Immature natural killer cell (primary cell): ENCODE measurements at regions not wholly inside any gene's neighbourhood (a gene's known extent, or its start where the extent isn't known, plus 50 kb on each side); places are given as distances from the start of the nearest gene placed in this dataset.

Experiments used
- DNase-seq, 3 donors: peaks; one replicate each; pipeline ENCODE4 v3.0.0; 2022; ENCODE audit warnings: mixed read lengths in 1 of 3
- H3K27ac Mint-ChIP-seq, 6 donors: one replicate each; pipeline ENCODE4 v1.8.0; 2020; ENCODE audit warnings: mixed read lengths in 6 of 6, mild to moderate bottlenecking in 5 of 6, inconsistent platforms in 4 of 6, moderate library complexity in 3 of 6
- H3K27me3 Mint-ChIP-seq, 3 donors: one replicate each; pipeline ENCODE4 v1.8.0; 2020 to 2021; ENCODE audit warnings: low read depth in 3 of 3, mild to moderate bottlenecking in 3 of 3, mixed read lengths in 3 of 3, moderate library complexity in 3 of 3, inconsistent platforms in 1 of 3
- H3K36me3 Mint-ChIP-seq, 3 donors: one replicate each; pipeline ENCODE4 v1.8.0; 2020; ENCODE audit warnings: mixed read lengths in 3 of 3, inconsistent platforms in 2 of 3, mild to moderate bottlenecking in 2 of 3
- H3K4me1 Mint-ChIP-seq, 2 donors: one replicate each; pipeline ENCODE4 v1.8.0; 2020; ENCODE audit warnings: inconsistent platforms in 2 of 2, mild to moderate bottlenecking in 2 of 2, mixed read lengths in 2 of 2, moderate library complexity in 1 of 2
- H3K4me3 Mint-ChIP-seq, 5 donors: one replicate each; pipeline ENCODE4 v1.8.0; 2020; ENCODE audit warnings: mild to moderate bottlenecking in 5 of 5, mixed read lengths in 5 of 5, inconsistent platforms in 3 of 5, moderate library complexity in 3 of 5
- H3K9me3 Mint-ChIP-seq, 6 donors: one replicate each; pipeline ENCODE4 v1.8.0; 2020; ENCODE audit warnings: mild to moderate bottlenecking in 6 of 6, mixed read lengths in 6 of 6, inconsistent platforms in 4 of 6, moderate library complexity in 3 of 6

DNA sequence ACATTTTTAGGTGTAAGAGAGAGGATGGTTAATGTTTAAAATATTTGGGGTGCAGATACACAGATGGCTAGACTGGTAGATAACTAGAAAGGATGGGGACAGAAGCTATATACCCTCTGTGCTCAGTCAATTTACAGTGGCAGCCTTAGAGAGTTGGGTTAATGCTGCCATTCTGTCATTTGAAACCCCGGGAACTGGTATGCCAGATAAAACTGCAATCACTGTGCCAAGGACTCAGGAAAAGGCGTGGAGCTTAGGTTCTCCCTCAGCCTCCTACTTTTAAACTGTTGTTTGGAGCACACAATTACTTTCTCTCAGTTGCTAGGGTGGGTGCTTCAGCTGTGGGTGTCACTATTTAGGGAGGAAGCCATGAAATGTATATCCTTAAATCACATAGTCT, 90.0 kb upstream of the HNRNPU start:
- Mint-ChIP-seq H3K4me3 (no peak overlapping the region), H3K36me3 (no peaks in the 10 kb centered on the region), H3K27me3 (peaks cover 0 to 6% (median 4%) of the 10 kb centered on the region in 3 donors), H3K27ac (no peak overlapping the region), H3K9me3 (no peaks in the 10 kb centered on the region), H3K4me1 (no peaks in the 10 kb centered on the region)
- no peak for DNase-seq

GRCh38 chr1:244953901-244954300, 89.6 kb upstream of the HNRNPU start:
- Mint-ChIP-seq H3K27me3 (peaks cover 0 to 6% (median 4%) of the 10 kb centered on the region in 3 donors), H3K36me3 (no peaks in the 10 kb centered on the region), H3K27ac (no peak overlapping the region), H3K4me1 (no peaks in the 10 kb centered on the region), H3K4me3 (no peak overlapping the region), H3K9me3 (no peaks in the 10 kb centered on the region)
- no peak for DNase-seq

GRCh38 chr1:244952940-244953339, 88.6 kb upstream of the HNRNPU start:
- H3K9me3 Mint-ChIP-seq, result no peaks in the 10 kb centered on the region
- H3K4me3 Mint-ChIP-seq, result no peak overlapping the region
- H3K27me3 Mint-ChIP-seq, result peaks cover 0 to 6% (median 4%) of the 10 kb centered on the region in 3 donors
- no peak for DNase-seq
- H3K36me3 Mint-ChIP-seq, result no peaks in the 10 kb centered on the region
- H3K4me1 Mint-ChIP-seq, result no peaks in the 10 kb centered on the region
- H3K27ac Mint-ChIP-seq, result no peak overlapping the region

- Mint-ChIP-seq H3K4me1 (no peaks in the 10 kb centered on the region), H3K36me3 (no peaks in the 10 kb centered on the region), H3K27me3 (peaks cover 0 to 6% (median 2%) of the 10 kb centered on the region in 3 donors), H3K27ac (no peak overlapping the region), H3K9me3 (no peaks in the 10 kb centered on the region), H3K4me3 (no peak overlapping the region)
- no peak for DNase-seq
These were observed 88.1 kb upstream of the HNRNPU start for GRCh38 chr1:244952280-244952933.

- no peaks in the 10 kb centered on the region for H3K9me3 Mint-ChIP-seq
- H3K27me3 Mint-ChIP-seq, result peaks cover 0 to 2% (median 2%) of the 10 kb centered on the region in 3 donors
- H3K27ac Mint-ChIP-seq, result no peak overlapping the region
- no peak for DNase-seq
- H3K4me1 Mint-ChIP-seq, result no peaks in the 10 kb centered on the region
- H3K36me3 Mint-ChIP-seq, result no peaks in the 10 kb centered on the region
- H3K4me3 Mint-ChIP-seq, result no peak overlapping the region
These were observed 84.1 kb upstream of the HNRNPU start for GRCh38 chr1:244948416-244948815.

DNA sequence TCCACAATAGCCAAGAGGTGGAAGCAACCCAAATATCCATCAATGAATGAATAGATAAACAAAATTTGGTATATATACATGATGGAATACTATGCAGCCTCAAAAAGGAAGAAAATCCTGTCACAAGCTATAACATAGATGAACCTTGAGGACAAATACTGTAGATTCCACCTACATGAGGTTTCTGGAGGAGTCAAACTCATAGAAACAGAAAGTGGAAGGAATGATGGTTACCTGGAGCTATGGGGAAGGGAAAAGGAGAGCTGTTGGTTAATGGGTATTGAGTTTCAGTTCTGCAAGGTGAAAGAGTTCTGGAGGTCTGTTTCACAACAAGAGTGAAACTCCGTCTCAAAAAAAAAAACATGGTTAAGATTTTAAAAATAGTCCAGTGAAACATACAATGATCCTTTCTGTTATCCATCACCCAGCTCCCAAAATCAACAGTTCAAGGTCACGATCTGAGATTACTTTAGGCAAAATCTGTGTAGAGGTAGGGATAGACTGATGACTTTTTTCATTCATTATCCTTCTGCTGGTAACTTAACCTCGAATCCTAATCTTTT, 80.8 kb upstream of the HNRNPU start:
- Mint-ChIP-seq H3K4me1 (no peaks in the 10 kb centered on the region), H3K27ac (no peak overlapping the region), H3K36me3 (no peaks in the 10 kb centered on the region), H3K9me3 (no peaks in the 10 kb centered on the region), H3K4me3 (no peak overlapping the region), H3K27me3 (peaks cover 0 to 2% (median 2%) of the 10 kb centered on the region in 3 donors)
- no peak for DNase-seq

- H3K4me1 Mint-ChIP-seq, result no peaks in the 10 kb centered on the region
- H3K9me3 Mint-ChIP-seq, result no peaks in the 10 kb centered on the region
- H3K27ac Mint-ChIP-seq, result no peak overlapping the region
- no peak overlapping the region for H3K4me3 Mint-ChIP-seq
- no peak for DNase-seq
- peaks cover 0 to 6% (median 0%) of the 10 kb centered on the region in 3 donors for H3K27me3 Mint-ChIP-seq
- peaks cover 0 to 4% (median 0%) of the 10 kb centered on the region in 3 donors for H3K36me3 Mint-ChIP-seq
These were observed 76.8 kb upstream of the HNRNPU start for GRCh38 chr1:244941121-244941520.

- no peak for DNase-seq
- Mint-ChIP-seq H3K4me1 (no peaks in the 10 kb centered on the region), H3K9me3 (no peaks in the 10 kb centered on the region), H3K4me3 (no peak overlapping the region), H3K36me3 (peaks cover 0 to 4% (median 0%) of the 10 kb centered on the region in 3 donors), H3K27ac (no peak overlapping the region), H3K27me3 (peaks cover 0 to 5% (median 5%) of the 10 kb centered on the region in 3 donors)
These were observed 72.8 kb upstream of the HNRNPU start for GRCh38 chr1:244937099-244937498.

DNA sequence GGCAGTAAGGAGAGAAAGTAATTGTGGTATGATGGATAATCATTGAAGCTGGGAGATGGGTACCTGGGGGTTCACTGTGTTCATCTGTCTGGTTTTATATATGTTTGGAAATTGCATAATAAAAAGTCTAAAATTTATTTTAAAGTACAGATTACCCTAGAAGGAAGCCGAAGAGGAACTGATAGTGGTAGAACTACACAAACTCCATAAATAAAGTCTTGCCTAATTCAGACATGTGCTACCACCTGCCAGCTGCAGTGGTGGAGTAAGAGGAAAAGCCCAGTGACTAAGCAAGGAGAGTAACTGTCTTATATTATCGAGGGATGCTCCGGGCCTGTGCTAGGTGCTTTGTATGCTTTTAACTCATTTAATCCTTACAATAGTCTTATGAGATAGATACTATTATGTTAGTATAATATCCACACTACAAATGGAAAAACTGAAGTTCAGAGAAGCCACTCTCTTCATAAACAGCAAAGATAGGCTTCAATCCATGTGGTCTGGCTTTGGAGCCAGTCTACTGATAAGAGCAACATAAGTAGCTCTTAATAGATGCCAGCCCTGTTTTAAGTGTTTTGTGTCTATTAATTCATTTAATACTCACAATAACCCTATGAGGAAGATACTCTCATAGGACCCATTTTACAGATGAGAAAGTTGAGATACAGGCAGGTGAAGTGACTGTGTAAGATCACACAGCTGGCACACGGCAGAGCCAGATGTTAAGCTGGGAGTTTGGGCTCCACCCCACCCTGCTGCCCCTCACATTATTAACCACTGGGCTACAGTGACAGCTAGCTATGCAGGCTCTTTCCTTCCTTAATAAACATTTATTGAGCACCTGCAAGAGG, 56.8 kb upstream of the HNRNPU start:
- no peak for DNase-seq
- peak overlapping the region in 2 of 5 donors; percentile 5 to 15 for H3K4me3 Mint-ChIP-seq
- H3K36me3 Mint-ChIP-seq, result no peaks in the 10 kb centered on the region
- H3K9me3 Mint-ChIP-seq, result no peaks in the 10 kb centered on the region
- H3K4me1 Mint-ChIP-seq, result peaks cover 10 to 17% of the 10 kb centered on the region in 2 donors
- H3K27me3 Mint-ChIP-seq, result peaks cover 0 to 6% (median 6%) of the 10 kb centered on the region in 3 donors
- H3K27ac Mint-ChIP-seq, result no peak overlapping the region

GRCh38 chr1:244919320-244920282, 55.3 kb upstream of the HNRNPU start:
- Mint-ChIP-seq H3K4me3 (peak overlapping the region; percentile 83 to 94 (median 87)), H3K27me3 (peaks cover 0 to 6% (median 6%) of the 10 kb centered on the region in 3 donors), H3K4me1 (peaks cover 10 to 17% of the 10 kb centered on the region in 2 donors), H3K27ac (peak overlapping the region in 4 of 6 donors; percentile 26 to 73 (median 66)), H3K36me3 (no peaks in the 10 kb centered on the region), H3K9me3 (no peaks in the 10 kb centered on the region)
- no peak for DNase-seq

GRCh38 chr1:244918421-244919319, 54.3 kb upstream of the HNRNPU start:
- Mint-ChIP-seq H3K27me3 (peaks cover 0 to 6% (median 2%) of the 10 kb centered on the region in 3 donors), H3K4me1 (peaks cover 10 to 17% of the 10 kb centered on the region in 2 donors), H3K27ac (peak overlapping the region in 5 of 6 donors; percentile 49 to 79 (median 72)), H3K36me3 (no peaks in the 10 kb centered on the region), H3K9me3 (no peaks in the 10 kb centered on the region), H3K4me3 (peak overlapping the region; percentile 87 to 97 (median 89))
- peak; percentile 69 to 75 (median 72) for DNase-seq

DNA sequence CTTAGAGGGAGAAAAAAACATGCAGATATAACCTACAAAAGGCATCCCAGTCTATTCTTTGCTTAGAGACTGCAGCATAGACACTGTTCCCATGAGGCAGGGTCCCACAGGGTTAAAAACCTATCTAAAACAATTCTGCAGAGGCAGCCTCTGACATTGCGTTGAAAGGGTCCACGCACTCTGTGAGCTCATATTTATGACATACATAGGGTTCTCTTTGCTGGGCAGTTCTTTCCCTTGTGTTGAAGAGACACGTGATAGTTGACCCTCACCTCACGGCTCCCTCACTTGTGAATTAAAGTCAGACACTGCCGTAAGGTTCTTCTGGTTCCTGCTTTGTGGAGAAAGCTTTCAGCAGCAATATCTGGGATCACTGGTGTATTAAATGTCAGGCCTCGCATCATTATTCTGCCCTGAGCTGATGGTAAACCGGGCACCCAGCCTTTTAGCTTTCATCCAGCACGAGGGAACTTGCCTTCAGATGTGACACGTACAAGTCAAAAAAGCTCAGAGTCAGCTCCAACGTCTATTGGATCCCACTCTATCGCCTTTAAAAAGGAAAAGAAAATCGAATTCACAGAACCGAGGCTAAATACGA, 52.8 kb upstream of the HNRNPU start:
- H3K27ac Mint-ChIP-seq, result no peak overlapping the region
- peaks cover 10 to 17% of the 10 kb centered on the region in 2 donors for H3K4me1 Mint-ChIP-seq
- peaks cover 0 to 6% (median 5%) of the 10 kb centered on the region in 3 donors for H3K27me3 Mint-ChIP-seq
- peak overlapping the region in 4 of 5 donors; percentile 15 to 50 (median 44) for H3K4me3 Mint-ChIP-seq
- no peak for DNase-seq
- no peaks in the 10 kb centered on the region for H3K9me3 Mint-ChIP-seq
- no peaks in the 10 kb centered on the region for H3K36me3 Mint-ChIP-seq
